T-helper 17 cell (primary cell): ENCODE measurements at regions not wholly inside any gene's neighbourhood (a gene's known extent, or its start where the extent isn't known, plus 50 kb on each side); places are given as distances from the start of the nearest gene placed in this dataset.
"Not testable (repeated sequence)": the region's sequence is repeated elsewhere in the genome, so short reads cannot be mapped to it uniquely, and the experiment has no call there.

Source experiments
- ATAC-seq: fragments of 150-1000 bp; cut with Tn5 transposase; 2 replicates; pipeline ENCODE4 v1.10.0; 2021; ENCODE audit warnings: mild to moderate bottlenecking, moderate library complexity
- DNase-seq, 3 donors: peaks; one replicate each; pipeline versions ENCODE4 v3.0.0 to v3.0.0-alpha.2; 2020 to 2021
- H3K9me3 ChIP-seq: one replicate; pipeline ENCODE4 v1.7.0; 2013; ENCODE audit warnings: low read length, mild to moderate bottlenecking; ENCODE audit not compliant: control insufficient read depth, poor library complexity, severe bottlenecking
- H3K27ac Mint-ChIP-seq: one replicate; pipeline ENCODE4 v1.8.0; 2022; ENCODE audit warnings: mild to moderate bottlenecking, moderate library complexity, mixed read lengths
- H3K27me3 Mint-ChIP-seq: one replicate; pipeline ENCODE4 v1.8.0; 2022; ENCODE audit warnings: mixed read lengths
- H3K36me3 Mint-ChIP-seq: one replicate; pipeline ENCODE4 v1.8.0; 2022; ENCODE audit warnings: low read depth, mixed read lengths
- H3K4me1 Mint-ChIP-seq: one replicate; pipeline ENCODE4 v1.8.0; 2022; ENCODE audit warnings: mild to moderate bottlenecking, mixed read lengths
- H3K4me3 Mint-ChIP-seq: one replicate; pipeline ENCODE4 v1.8.0; 2022; ENCODE audit warnings: mild to moderate bottlenecking, moderate library complexity, mixed read lengths

DNA sequence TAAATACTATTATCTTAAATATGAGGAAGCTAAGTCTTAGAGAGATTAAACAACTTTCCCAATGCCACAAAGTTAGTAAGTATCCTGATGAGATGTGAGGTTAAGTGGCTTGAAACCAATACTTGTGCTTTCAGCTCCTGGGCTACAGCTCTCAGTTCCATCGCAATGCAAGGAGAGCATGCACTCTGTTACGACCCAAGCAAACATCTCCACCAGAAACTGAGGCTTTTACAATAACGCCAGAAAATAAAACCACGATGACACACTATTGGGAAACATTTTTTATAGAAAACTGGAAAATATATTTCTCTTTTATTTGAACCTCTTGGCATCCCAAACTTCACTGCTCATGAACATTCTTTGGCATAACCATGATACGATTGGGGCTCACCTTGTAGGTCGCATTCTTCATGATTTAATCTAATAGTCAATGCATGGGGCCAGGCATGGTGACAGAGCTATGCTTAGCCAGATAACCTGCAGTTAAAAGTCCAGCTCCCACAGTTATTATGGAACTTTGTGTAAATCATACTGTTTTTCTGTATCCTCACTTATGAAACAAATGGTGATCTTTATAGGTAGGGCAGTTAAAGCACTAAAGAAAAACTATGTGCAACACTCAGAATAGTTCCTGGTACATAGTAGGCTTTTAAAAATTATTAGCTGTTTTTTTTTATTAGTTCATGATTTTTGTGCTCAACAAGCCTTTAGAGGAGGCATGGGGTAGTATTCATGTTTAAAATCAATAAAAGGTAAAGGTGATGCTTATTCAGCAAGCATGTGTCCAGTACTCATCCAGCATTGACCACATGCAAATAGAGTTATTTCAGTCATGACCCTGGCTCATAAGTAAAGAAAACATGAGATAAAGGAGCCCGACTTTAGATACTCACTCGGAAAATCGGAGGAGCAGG is 238.3 kb upstream of the TRIB2 start:
- H3K27me3 Mint-ChIP-seq, result no peaks in the 10 kb centered on the region
- H3K36me3 Mint-ChIP-seq, result peaks cover 2% of the 10 kb centered on the region
- H3K4me1 Mint-ChIP-seq, result no peaks in the 10 kb centered on the region
- ATAC-seq, result no peak
- no peak for DNase-seq
- peaks cover 2% of the 10 kb centered on the region for H3K9me3 ChIP-seq
- no peak overlapping the region for H3K4me3 Mint-ChIP-seq
- H3K27ac Mint-ChIP-seq, result no peak overlapping the region

DNA sequence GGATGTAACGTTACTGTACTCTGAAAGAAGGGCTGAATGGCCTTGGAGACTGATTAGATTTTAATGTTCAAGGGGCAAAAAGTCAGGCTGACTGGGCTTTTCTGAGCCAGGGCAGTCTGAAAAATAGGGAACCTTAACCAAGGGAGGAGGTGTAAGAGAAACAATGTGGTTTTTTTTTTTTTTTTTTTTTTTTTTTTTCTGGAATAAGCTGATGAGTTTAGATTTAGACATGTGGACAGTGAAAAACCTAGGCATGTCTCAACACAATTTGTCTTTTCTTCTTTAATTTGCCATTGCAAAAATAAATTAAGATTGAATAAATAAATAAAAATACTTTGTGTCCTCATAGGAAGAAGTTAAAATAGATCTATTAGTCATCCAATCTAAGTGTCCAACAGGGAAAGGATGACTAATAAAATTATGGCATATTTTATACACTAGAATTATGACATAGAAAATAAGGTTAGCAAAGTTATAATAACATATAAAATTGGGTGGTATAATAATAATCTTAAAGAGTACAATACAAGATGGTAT is 237.6 kb upstream of the TRIB2 start:
- H3K36me3 Mint-ChIP-seq, result peaks cover 1% of the 10 kb centered on the region
- DNase-seq (no peak), ATAC-seq (no peak)
- no peak overlapping the region for H3K27ac Mint-ChIP-seq
- H3K4me1 Mint-ChIP-seq, result peaks cover 2% of the 10 kb centered on the region
- H3K27me3 Mint-ChIP-seq, result no peaks in the 10 kb centered on the region
- no peak overlapping the region for H3K4me3 Mint-ChIP-seq
- peaks cover 2% of the 10 kb centered on the region for H3K9me3 ChIP-seq

DNA sequence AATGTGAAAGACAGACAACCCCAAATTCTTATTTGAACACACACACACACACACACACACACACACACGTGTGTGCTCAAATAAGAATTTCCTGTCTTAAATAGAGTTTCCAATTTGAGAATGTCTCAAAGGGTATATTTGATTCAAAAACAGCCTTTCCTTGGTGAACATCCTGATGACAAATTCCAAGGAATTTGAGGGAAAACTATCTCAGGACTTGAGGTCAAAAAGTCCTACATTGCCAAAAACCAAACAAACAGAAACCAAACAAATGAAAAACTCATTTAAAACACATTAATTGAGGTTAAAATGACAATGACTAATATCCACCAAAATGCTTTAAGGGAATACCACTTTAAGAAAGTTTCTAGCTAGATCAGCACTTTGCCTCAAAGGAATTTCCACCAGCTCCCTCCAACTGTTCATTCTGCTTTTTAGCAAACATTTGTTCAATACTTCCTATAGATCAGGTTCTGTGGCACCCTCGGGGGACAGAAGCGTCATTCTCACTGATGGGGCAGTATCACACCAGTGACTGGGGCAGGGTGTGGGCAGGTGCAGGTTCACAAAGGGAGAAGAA is 232.1 kb upstream of the TRIB2 start:
- H3K27ac Mint-ChIP-seq, result no peak overlapping the region
- H3K4me1 Mint-ChIP-seq, result peaks cover 44% of the 10 kb centered on the region
- no peaks in the 10 kb centered on the region for H3K9me3 ChIP-seq
- DNase-seq (no peak), ATAC-seq (no peak)
- H3K36me3 Mint-ChIP-seq, result peaks cover 3% of the 10 kb centered on the region
- H3K4me3 Mint-ChIP-seq, result peak overlapping the region; percentile 4
- no peaks in the 10 kb centered on the region for H3K27me3 Mint-ChIP-seq

DNA sequence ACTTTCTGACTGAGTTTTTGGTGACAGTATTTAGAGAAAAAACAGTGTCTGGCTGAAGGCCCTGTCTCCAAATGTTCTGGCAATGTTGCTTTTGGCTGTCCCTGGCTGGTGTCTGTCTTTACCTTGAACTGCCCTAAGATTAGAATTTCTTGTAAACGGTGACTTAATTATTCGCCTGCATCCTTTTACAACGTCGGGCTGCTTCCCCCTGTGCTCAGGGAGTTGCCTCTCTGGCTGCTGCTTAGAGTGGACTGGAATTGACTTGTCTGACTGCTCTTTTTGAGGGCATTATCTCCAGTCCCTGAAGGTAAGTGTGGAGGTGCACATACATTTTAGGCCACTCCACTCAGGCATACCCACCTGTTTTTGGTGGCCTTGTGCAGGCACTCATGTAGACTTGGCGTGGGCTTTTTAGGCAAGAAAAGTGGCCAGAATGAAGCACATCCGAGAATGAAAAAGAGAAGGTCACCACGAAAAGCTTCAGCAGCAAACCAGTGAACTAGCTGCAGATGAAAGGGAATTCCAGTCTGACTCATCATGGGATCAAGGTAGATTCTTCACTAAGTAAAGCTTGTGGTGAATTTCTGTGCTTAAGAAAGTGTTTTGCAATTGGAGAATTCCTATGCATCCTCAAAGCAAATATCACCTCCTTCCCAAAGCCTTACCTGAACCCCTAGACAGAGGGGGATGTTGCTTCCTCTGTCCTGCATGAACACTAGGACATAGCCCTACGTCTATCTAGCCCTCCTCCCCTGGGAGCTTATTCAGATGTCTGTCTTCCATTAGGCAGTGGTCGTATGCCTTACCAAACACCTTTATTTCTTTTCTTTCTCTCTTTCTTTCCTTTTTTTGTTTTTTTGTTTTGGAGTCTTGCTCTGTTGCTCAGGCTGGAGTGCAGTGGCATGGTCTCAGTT is 230.3 kb upstream of the TRIB2 start:
- Mint-ChIP-seq H3K4me1 (peaks cover 49% of the 10 kb centered on the region), H3K27ac (peak overlapping the region; percentile 61), H3K36me3 (peaks cover 3% of the 10 kb centered on the region), H3K27me3 (no peaks in the 10 kb centered on the region), H3K4me3 (peak overlapping the region; percentile 59)
- DNase-seq (no peak), ATAC-seq (no peak)
- no peaks in the 10 kb centered on the region for H3K9me3 ChIP-seq

DNA sequence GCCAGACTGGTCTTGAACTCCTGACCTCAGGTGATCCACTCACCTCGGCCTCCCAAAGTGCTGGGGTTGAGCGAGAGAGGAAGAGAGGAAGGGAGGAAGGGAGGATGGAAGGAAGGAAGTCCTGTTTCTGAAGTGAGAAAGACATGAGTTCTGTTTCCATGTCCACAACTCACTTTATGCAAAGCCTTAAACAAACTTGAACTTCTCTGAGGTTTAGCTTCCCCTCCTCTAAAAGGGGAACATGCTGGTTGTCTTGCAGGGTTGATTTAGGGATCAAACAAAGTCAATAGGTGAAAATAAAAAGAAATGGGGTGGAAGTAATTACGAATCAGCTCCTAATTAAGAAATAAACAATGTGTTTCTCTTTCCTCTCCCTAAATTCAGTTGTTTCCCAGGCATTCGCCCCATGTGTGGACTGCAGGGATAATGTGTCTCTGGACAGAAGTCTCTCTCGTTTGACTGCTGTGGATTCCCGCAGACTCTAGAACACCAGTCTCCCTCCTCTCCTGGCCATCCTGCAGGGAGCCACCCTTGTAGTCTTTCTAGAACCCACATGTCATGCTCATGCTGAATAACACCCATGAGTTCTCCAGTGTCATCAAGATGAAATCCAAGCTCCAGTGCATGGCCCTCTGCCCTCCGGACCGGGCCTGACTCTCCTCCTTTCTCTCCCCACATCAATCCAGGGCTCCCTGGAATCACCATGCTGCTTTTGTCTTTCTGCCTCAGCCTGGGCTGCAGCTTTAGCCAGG is 229.3 kb upstream of the TRIB2 start:
- ATAC-seq (no peak), DNase-seq (no peak)
- peak overlapping the region; percentile 61 for H3K27ac Mint-ChIP-seq
- H3K9me3 ChIP-seq, result no peaks in the 10 kb centered on the region
- H3K36me3 Mint-ChIP-seq, result peaks cover 3% of the 10 kb centered on the region
- H3K4me3 Mint-ChIP-seq, result peak overlapping the region; percentile 59
- no peaks in the 10 kb centered on the region for H3K27me3 Mint-ChIP-seq
- H3K4me1 Mint-ChIP-seq, result peaks cover 49% of the 10 kb centered on the region

DNA sequence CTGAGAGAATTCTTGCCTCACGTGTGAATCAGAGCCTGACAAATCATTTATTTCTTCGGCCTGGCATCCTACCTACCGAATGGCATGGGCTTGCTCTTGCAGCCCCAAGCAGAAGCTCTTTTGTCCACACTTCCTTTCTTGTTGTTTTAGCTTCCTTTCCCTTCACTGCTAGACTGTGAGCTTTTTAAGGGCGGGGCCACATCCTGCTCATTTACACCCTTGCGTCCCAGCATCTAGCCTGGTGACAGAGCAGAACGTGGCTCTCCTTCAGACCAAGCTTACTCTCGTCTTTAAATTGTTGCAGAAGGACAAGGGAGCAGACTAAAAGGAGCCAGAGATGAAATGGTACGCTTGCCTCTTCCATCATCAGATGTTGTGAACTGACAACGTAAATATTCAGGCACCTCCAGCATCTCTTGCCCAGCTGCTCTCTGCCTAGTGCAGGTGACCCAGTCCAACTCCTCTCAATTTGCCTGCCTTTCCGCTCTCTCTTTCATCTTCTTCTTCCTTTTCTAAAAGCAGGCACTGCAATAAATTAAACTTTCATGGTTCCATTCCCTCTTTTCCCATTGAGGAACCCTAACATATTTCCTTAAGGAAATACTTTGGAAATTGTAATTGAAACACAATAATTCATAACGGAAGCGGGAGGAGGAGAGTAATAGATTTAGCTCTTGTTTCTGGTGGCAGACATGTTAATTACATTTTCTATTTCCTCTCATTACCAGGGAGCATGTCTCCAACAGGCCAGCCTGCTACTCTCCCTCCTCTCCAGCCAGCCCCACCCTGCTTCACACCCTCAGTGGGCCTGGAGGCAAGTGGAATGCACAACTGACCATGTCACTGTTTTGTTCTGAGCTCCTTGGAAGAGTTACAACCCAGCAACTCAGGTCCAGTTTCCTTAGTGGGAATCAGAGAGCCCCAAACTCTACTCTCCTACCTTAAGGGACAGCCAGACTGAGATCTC is 228.1 kb upstream of the TRIB2 start:
- Mint-ChIP-seq H3K4me3 (peak overlapping the region; percentile 77), H3K36me3 (peaks cover 5% of the 10 kb centered on the region), H3K27ac (peak overlapping the region; percentile 61), H3K4me1 (peaks cover 57% of the 10 kb centered on the region), H3K27me3 (no peaks in the 10 kb centered on the region)
- no peaks in the 10 kb centered on the region for H3K9me3 ChIP-seq
- DNase-seq, result peak in 1 of 3 donors; percentile 12
- peak; percentile 89 for ATAC-seq

DNA sequence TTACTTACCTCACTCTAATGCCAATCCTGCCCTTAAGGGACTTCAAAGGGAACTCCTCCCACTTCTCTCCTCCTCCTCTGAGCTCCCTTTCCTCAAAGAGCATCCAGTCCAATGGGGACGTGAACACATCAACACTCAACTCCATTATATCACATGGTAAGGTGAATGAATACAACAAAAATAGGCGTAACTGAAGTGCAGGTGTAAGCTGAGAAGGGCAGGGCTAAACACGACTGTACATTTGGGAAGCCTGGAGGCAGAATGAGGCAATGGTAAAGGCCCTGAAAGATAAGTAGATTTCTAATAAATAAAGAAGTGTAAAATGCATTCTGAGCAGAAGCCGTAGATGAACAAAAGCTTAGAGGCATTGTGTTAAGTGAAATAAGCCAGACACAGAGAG is 226.1 kb upstream of the TRIB2 start:
- Mint-ChIP-seq H3K4me3 (no peak overlapping the region), H3K27ac (no peak overlapping the region), H3K4me1 (peaks cover 58% of the 10 kb centered on the region), H3K36me3 (peaks cover 2% of the 10 kb centered on the region), H3K27me3 (no peaks in the 10 kb centered on the region)
- ATAC-seq (no peak), DNase-seq (no peak)
- H3K9me3 ChIP-seq, result no peaks in the 10 kb centered on the region

DNA sequence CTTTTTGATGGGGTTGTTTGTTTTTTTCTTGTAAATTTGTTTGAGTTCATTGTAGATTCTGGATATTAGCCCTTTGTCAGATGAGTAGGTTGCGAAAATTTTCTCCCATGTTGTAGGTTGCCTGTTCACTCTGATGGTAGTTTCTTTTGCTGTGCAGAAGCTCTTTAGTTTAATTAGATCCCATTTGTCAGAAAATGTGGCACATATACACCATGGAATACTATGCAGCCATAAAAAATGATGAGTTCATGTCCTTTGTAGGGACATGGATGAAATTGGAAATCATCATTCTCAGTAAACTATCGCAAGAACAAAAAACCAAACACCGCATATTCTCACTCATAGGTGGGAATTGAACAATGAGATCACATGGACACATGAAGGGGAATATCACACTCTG is 224.4 kb upstream of the TRIB2 start:
- H3K4me3 Mint-ChIP-seq, H3K9me3 ChIP-seq, H3K27me3 Mint-ChIP-seq, H3K36me3 Mint-ChIP-seq, DNase-seq, H3K27ac Mint-ChIP-seq, ATAC-seq: not testable (repeated sequence)
- H3K4me1 Mint-ChIP-seq, result peaks cover 59% of the 10 kb centered on the region

DNA sequence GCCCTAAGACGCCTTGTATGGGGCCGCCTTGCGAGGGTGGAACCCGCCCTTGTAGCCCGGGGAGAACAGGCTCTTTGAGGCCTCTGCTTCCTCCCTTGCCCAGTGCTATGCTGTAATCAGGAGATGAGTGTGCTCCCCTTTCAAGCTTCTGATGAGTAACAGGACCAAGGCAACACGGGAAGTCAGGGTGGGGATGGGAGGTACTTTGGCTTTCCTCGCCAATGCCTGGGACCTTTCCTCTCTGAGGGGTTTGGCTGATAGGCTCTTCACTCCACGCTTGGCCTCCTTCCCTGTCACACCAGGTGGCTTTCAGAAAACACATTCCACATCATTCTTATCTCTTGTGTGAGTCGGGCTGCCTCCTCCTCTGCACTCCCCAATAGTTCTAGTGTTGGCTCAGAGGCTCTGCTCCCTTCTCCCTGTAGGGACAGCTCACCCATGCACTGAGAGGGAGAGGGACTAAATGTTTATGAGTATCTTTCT is 223.7 kb upstream of the TRIB2 start:
- Mint-ChIP-seq H3K4me3 (peak overlapping the region; percentile 31), H3K27ac (peak overlapping the region; percentile 78), H3K4me1 (peaks cover 58% of the 10 kb centered on the region), H3K27me3 (no peaks in the 10 kb centered on the region), H3K36me3 (peaks cover 2% of the 10 kb centered on the region)
- no peaks in the 10 kb centered on the region for H3K9me3 ChIP-seq
- DNase-seq (peak in 1 of 3 donors; percentile 9), ATAC-seq (peak; percentile 59)

DNA sequence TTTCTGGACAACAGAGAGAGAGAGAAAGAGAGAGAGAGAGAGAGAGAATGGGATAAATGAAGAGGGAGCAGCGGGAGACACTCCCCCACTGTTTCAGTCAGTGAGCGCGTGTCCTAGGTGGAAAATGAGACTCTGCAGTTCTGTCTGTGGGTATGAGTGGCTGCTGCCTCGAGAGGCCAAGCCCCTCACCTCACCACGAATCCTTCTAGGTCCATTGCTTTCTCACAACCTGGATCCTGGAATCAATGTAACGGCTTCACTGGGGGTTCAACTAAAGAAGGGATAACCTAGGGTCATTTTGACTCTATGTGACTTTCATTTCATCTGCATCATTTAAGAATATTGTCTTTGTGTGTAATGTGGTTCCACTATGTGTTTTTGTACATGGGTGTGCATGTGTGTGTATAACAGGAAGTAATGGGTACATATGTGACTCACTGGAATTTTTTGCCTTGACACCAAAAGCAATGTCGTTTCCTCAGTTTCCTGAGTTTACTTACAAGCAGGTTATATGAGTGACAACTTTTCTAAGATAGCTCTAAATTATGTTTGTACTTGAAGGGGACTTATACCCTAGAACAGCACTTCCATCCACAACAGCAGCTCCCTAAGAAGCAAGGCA is 221.4 kb upstream of the TRIB2 start:
- H3K27me3 Mint-ChIP-seq, result no peaks in the 10 kb centered on the region
- H3K36me3 Mint-ChIP-seq, result peaks cover 2% of the 10 kb centered on the region
- H3K4me1 Mint-ChIP-seq, result peaks cover 59% of the 10 kb centered on the region
- H3K9me3 ChIP-seq, result no peaks in the 10 kb centered on the region
- H3K4me3 Mint-ChIP-seq, result peak overlapping the region; percentile 47
- no peak for DNase-seq
- peak overlapping the region; percentile 71 for H3K27ac Mint-ChIP-seq
- ATAC-seq, result peak; percentile 33

DNA sequence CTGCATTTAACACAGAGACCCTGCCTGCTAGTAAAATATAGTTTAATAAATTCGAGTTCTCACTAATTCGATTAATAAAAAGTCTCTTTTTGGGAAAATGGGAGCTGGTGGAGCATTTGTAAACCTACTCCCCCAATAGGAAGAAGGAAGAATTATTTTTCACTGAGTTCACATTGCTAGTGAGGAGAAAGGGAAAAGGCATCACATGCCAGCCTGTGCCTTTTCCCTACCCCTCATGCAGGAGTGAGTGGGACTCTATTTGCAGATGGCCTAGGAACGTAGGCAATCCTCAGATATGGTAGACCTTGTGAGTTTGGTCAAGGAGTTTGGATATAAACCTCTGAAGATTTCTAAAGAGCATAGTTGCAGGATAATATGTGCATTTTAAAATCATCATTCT is 218.4 kb upstream of the TRIB2 start:
- Mint-ChIP-seq H3K4me1 (peaks cover 78% of the 10 kb centered on the region), H3K27ac (peak overlapping the region; percentile 90), H3K4me3 (peak overlapping the region; percentile 62), H3K27me3 (no peaks in the 10 kb centered on the region), H3K36me3 (peaks cover under 1% of the 10 kb centered on the region)
- DNase-seq (no peak), ATAC-seq (no peak)
- H3K9me3 ChIP-seq, result no peaks in the 10 kb centered on the region
